C4-2B (cell line): ENCODE measurements at regions not wholly inside any gene's neighbourhood (a gene's known extent, or its start where the extent isn't known, plus 50 kb on each side); places are given as distances from the start of the nearest gene placed in this dataset.

ENCODE experiments used
- CTCF ChIP-seq: fragments of 450-650 bp; conservative IDR thresholded peaks from 2 replicates; pipeline ENCODE4 v1.5.1; 2017; ENCODE audit warnings: mild to moderate bottlenecking
- ZFX ChIP-seq: fragments of 450-650 bp; IDR thresholded peaks from 2 replicates; pipeline ENCODE4 v1.6.1; 2017

- TF ChIP-seq CTCF (peak; percentile 66), ZFX (no peak)
Measured at GRCh38 chr4:126627255-126627654, 1005.5 kb upstream of the INTU start.
